Natural killer cell treated with Interleukin-12 subunit alpha and Interleukin-12 subunit beta and Interleukin-15 and Interleukin-18, amount 100 ng/mL, for 72 hours (primary cell): ENCODE measurements at regions not wholly inside any gene's neighbourhood (a gene's known extent, or its start where the extent isn't known, plus 50 kb on each side); places are given as distances from the start of the nearest gene placed in this dataset.
"Not testable (repeated sequence)": the region's sequence is repeated elsewhere in the genome, so short reads cannot be mapped to it uniquely, and the experiment has no call there.

ENCODE experiments used
- ATAC-seq, 2 donors: fragments of 150-1000 bp; cut with Tn5 transposase in 1 of 2; sonication (Bioruptor Pico), chemical (Tn5 transposase) in 1 of 2; 2 replicates each; pipeline ENCODE4 v1.10.0; 2021
- DNase-seq: peaks from one replicate; pipeline ENCODE4 v3.0.0; 2022; ENCODE audit warnings: low spot score
- H3K27ac Mint-ChIP-seq, 2 donors: 1 replicate in 1 of 2; 2 replicates in 1 of 2; pipeline ENCODE4 v1.8.0; 2022; ENCODE audit warnings: mixed read lengths in 2 of 2, mild to moderate bottlenecking in 1 of 2, moderate library complexity in 1 of 2
- H3K27me3 Mint-ChIP-seq, 2 donors: 1 replicate in 1 of 2; 2 replicates in 1 of 2; pipeline ENCODE4 v1.8.0; 2022; ENCODE audit warnings: mixed read lengths in 2 of 2
- H3K36me3 Mint-ChIP-seq: one replicate; pipeline ENCODE4 v1.8.0; 2022; ENCODE audit warnings: mixed read lengths
- H3K4me1 Mint-ChIP-seq, 2 donors: 1 replicate in 1 of 2; 2 replicates in 1 of 2; pipeline ENCODE4 v1.8.0; 2022; ENCODE audit warnings: low read depth in 2 of 2, mixed read lengths in 2 of 2, mild to moderate bottlenecking in 1 of 2
- H3K4me3 Mint-ChIP-seq: one replicate; pipeline ENCODE4 v1.8.0; 2022; ENCODE audit warnings: mixed read lengths
- H3K9me3 Mint-ChIP-seq: 2 replicates; pipeline ENCODE4 v1.8.0; 2022; ENCODE audit warnings: mixed read lengths

- Mint-ChIP-seq H3K4me1 (no peaks in the 10 kb centered on the region), H3K9me3 (peaks cover 17% of the 10 kb centered on the region), H3K27ac (no peak overlapping the region), H3K4me3 (no peak overlapping the region), H3K27me3 (no peaks in the 10 kb centered on the region), H3K36me3 (no peaks in the 10 kb centered on the region)
- ATAC-seq = no peak
- no peak for DNase-seq
Measured at GRCh38 chr1:83075107-83075506, 923.8 kb downstream of the TTLL7 start.

- Mint-ChIP-seq H3K4me3 (no peak overlapping the region), H3K27ac (no peak overlapping the region), H3K9me3 (peaks cover 17% of the 10 kb centered on the region), H3K27me3 (no peaks in the 10 kb centered on the region), H3K36me3 (no peaks in the 10 kb centered on the region), H3K4me1 (no peaks in the 10 kb centered on the region)
- ATAC-seq (no peak), DNase-seq (no peak)
Measured at GRCh38 chr1:83067954-83068353, 931.0 kb downstream of the TTLL7 start.

- H3K27me3 Mint-ChIP-seq = no peaks in the 10 kb centered on the region
- ATAC-seq (no peak), DNase-seq (no peak)
- no peaks in the 10 kb centered on the region for H3K36me3 Mint-ChIP-seq
- H3K9me3 Mint-ChIP-seq = peaks cover 25% of the 10 kb centered on the region
- H3K4me3 Mint-ChIP-seq = no peak overlapping the region
- H3K4me1 Mint-ChIP-seq = no peaks in the 10 kb centered on the region
- H3K27ac Mint-ChIP-seq = no peak overlapping the region
Measured at GRCh38 chr1:83065952-83066727, 932.8 kb downstream of the TTLL7 start.

GRCh38 chr1:83064589-83065242, 934.2 kb downstream of the TTLL7 start:
- Mint-ChIP-seq H3K4me3 (no peak overlapping the region), H3K4me1 (no peaks in the 10 kb centered on the region), H3K9me3 (peaks cover 19% of the 10 kb centered on the region), H3K27ac (no peak overlapping the region), H3K27me3 (no peaks in the 10 kb centered on the region), H3K36me3 (no peaks in the 10 kb centered on the region)
- ATAC-seq (no peak), DNase-seq (no peak)

GRCh38 chr1:83060651-83061390, 938.1 kb downstream of the TTLL7 start:
- peaks cover 13% of the 10 kb centered on the region for H3K9me3 Mint-ChIP-seq
- DNase-seq (no peak), ATAC-seq (no peak)
- no peaks in the 10 kb centered on the region for H3K36me3 Mint-ChIP-seq
- H3K4me3 Mint-ChIP-seq = no peak overlapping the region
- H3K27ac Mint-ChIP-seq = no peak overlapping the region
- no peaks in the 10 kb centered on the region for H3K4me1 Mint-ChIP-seq
- H3K27me3 Mint-ChIP-seq = no peaks in the 10 kb centered on the region

- DNase-seq (no peak), ATAC-seq (no peak)
- peaks cover 18% of the 10 kb centered on the region for H3K9me3 Mint-ChIP-seq
- H3K36me3 Mint-ChIP-seq = peaks cover 4% of the 10 kb centered on the region
- no peak overlapping the region for H3K27ac Mint-ChIP-seq
- no peak overlapping the region for H3K4me3 Mint-ChIP-seq
- H3K27me3 Mint-ChIP-seq = no peaks in the 10 kb centered on the region
- no peaks in the 10 kb centered on the region for H3K4me1 Mint-ChIP-seq
Measured at GRCh38 chr1:83060221-83060620, 938.7 kb downstream of the TTLL7 start.

- ATAC-seq (no peak), DNase-seq (no peak)
- no peak overlapping the region for H3K4me3 Mint-ChIP-seq
- peaks cover 27% of the 10 kb centered on the region for H3K9me3 Mint-ChIP-seq
- H3K4me1 Mint-ChIP-seq = no peaks in the 10 kb centered on the region
- H3K36me3 Mint-ChIP-seq = peaks cover 5% of the 10 kb centered on the region
- no peak overlapping the region for H3K27ac Mint-ChIP-seq
- no peaks in the 10 kb centered on the region for H3K27me3 Mint-ChIP-seq
Measured at GRCh38 chr1:83058327-83058726, 940.6 kb downstream of the TTLL7 start.

- H3K4me1 Mint-ChIP-seq = no peaks in the 10 kb centered on the region
- no peak overlapping the region for H3K4me3 Mint-ChIP-seq
- peaks cover 27% of the 10 kb centered on the region for H3K9me3 Mint-ChIP-seq
- ATAC-seq = no peak
- H3K27me3 Mint-ChIP-seq = no peaks in the 10 kb centered on the region
- peaks cover 11% of the 10 kb centered on the region for H3K36me3 Mint-ChIP-seq
- no peak for DNase-seq
- H3K27ac Mint-ChIP-seq = no peak overlapping the region
Measured at GRCh38 chr1:83055391-83056170, 943.4 kb downstream of the TTLL7 start.

GRCh38 chr1:83053446-83053845, 945.5 kb downstream of the TTLL7 start:
- no peak for ATAC-seq
- peaks cover 11% of the 10 kb centered on the region for H3K36me3 Mint-ChIP-seq
- no peaks in the 10 kb centered on the region for H3K27me3 Mint-ChIP-seq
- H3K9me3 Mint-ChIP-seq = peaks cover 30% of the 10 kb centered on the region
- no peak for DNase-seq
- no peak overlapping the region for H3K27ac Mint-ChIP-seq
- H3K4me1 Mint-ChIP-seq = no peaks in the 10 kb centered on the region
- no peak overlapping the region for H3K4me3 Mint-ChIP-seq

GRCh38 chr1:83052865-83053264, 946.1 kb downstream of the TTLL7 start:
- Mint-ChIP-seq H3K27ac (no peak overlapping the region), H3K4me1 (no peaks in the 10 kb centered on the region)
- no peak for ATAC-seq

GRCh38 chr1:83051053-83051452, 947.9 kb downstream of the TTLL7 start:
- not testable (repeated sequence) for H3K4me1 Mint-ChIP-seq, DNase-seq, H3K27me3 Mint-ChIP-seq, H3K4me3 Mint-ChIP-seq, ATAC-seq, H3K27ac Mint-ChIP-seq
- Mint-ChIP-seq H3K9me3 (peaks cover 26% of the 10 kb centered on the region), H3K36me3 (peaks cover 11% of the 10 kb centered on the region)

More at GRCh38 chr1:83052865-83053264, 946.1 kb downstream of the TTLL7 start:
- no peak for DNase-seq
- Mint-ChIP-seq H3K4me3 (no peak overlapping the region), H3K36me3 (peaks cover 11% of the 10 kb centered on the region), H3K27me3 (no peaks in the 10 kb centered on the region), H3K9me3 (peaks cover 30% of the 10 kb centered on the region)

GRCh38 chr1:83043244-83043643, 955.7 kb downstream of the TTLL7 start:
- Mint-ChIP-seq H3K36me3 (no peaks in the 10 kb centered on the region), H3K4me1 (no peaks in the 10 kb centered on the region), H3K4me3 (no peak overlapping the region), H3K27me3 (no peaks in the 10 kb centered on the region), H3K9me3 (no peaks in the 10 kb centered on the region), H3K27ac (no peak overlapping the region)
- DNase-seq (no peak), ATAC-seq (no peak)

GRCh38 chr1:83039091-83039490, 959.8 kb downstream of the TTLL7 start:
- not testable (repeated sequence) for H3K4me3 Mint-ChIP-seq, DNase-seq, H3K27me3 Mint-ChIP-seq, H3K9me3 Mint-ChIP-seq, H3K4me1 Mint-ChIP-seq, H3K36me3 Mint-ChIP-seq, H3K27ac Mint-ChIP-seq, ATAC-seq
